GM23338 (cell line): ENCODE measurements at regions not wholly inside any gene's neighbourhood (a gene's known extent, or its start where the extent isn't known, plus 50 kb on each side); places are given as distances from the start of the nearest gene placed in this dataset.

Experiments
- CREB1 ChIP-seq: fragments of 250-450 bp; sonication (Bioruptor Pico); IDR thresholded peaks from 2 replicates; pipeline ENCODE4 v1.5.0; 2020; ENCODE audit warnings: low read depth, mild to moderate bottlenecking, moderate library complexity
- CTCF ChIP-seq, 2 experiments: fragments of 200-600 bp in 1 of 2; sonication (generic) in 1 of 2; conservative IDR thresholded peaks; 2 replicates each; pipeline versions ENCODE4 v1.5.1 to v1.6.1; 2016 to 2017; ENCODE audit warnings: antibody characterized with exemption in 2 of 2, low read depth in 2 of 2, mild to moderate bottlenecking in 2 of 2, moderate library complexity in 1 of 2

- TF ChIP-seq CTCF (conservative IDR thresholded peaks at IDR 0.05; ENCODE audit: low read depth in 2 of 2) (no peak), CREB1 (CRISPR knock-in tag) (no peak)
Measured at GRCh38 chr4:174144106-174144505, 139.4 kb downstream of the FBXO8 start.
